ENCODE measurements at regions not wholly inside any gene's neighbourhood (a gene's known extent, or its start where the extent isn't known, plus 50 kb on each side); places are given as distances from the start of the nearest gene placed in this dataset.

GRCh38 chr4:100695871-100696270 is 178.0 kb upstream of the EMCN start:
- no peak overlapping the region for H3K4me2 ChIP-seq (ENCODE audit: low read depth, low read length)
- H4K91ac ChIP-seq (ENCODE audit: insufficient read depth, low read depth, low read length), result no peak overlapping the region
- no peak overlapping the region for H2BK15ac ChIP-seq (ENCODE audit: low read depth, low read length)
- POLR2A ChIA-PET (ENCODE audit: unreplicated experiment), result no interaction called here
- H2BK20ac ChIP-seq (ENCODE audit: low read depth, low read length), result no peak overlapping the region
- no peak overlapping the region for H2BK120ac ChIP-seq (ENCODE audit: low read depth, low read length)
- no peak overlapping the region for H3K23ac ChIP-seq (ENCODE audit: low read depth, low read length)
- H3K9me3 ChIP-seq (ENCODE audit: control insufficient read depth, insufficient read depth, low read length), result no peaks in the 10 kb centered on the region
- WGBS, 2 experiments (ENCODE audit: extremely low coverage in 2 of 2, insufficient read length in 1 of 2), result no CpG with 5 or more reads among the region's 1 CpG
- TF ChIP-seq NFE2L2 (IDR thresholded peaks at IDR 0.05; ENCODE audit: low read depth, low read length), result no peak
- DNase-seq (no peak), ATAC-seq (ENCODE audit: low read depth) (no peak)
- in situ Hi-C loops (cut with MboI; ENCODE audit: low sequenced_read_pairs), result no loop called here
- H4K20me1 ChIP-seq (ENCODE audit: insufficient read depth, low read length), result no peaks in the 10 kb centered on the region
- no peak overlapping the region for H2AFZ ChIP-seq (replicated peaks; ENCODE audit: low read length, poor library complexity)
- H4K5ac ChIP-seq (ENCODE audit: low read depth, low read length), result no peak overlapping the region
- dilution Hi-C loops (cut with HindIII; ENCODE audit: low sequenced_read_pairs, unreplicated experiment), result no loop called here
- H2AK5ac ChIP-seq (ENCODE audit: low read depth, low read length), result no peak overlapping the region
- no peaks in the 10 kb centered on the region for H3K4me1 ChIP-seq (ENCODE audit: control insufficient read depth, insufficient read depth, low read length)
- intact Hi-C loops (cut with micrococcal nuclease), result no loop called here
- CTCF ChIA-PET, result no interaction called here
- H3K9me1 ChIP-seq (ENCODE audit: insufficient read depth, low read length), result no peaks in the 10 kb centered on the region
- no peak overlapping the region for H3K9ac ChIP-seq (ENCODE audit: low read depth, low read length)
- H3K27ac ChIP-seq (ENCODE audit: insufficient read depth, low read length), result no peak overlapping the region
- BruUV-seq (replicated peaks), result no TSS peak
- no peaks in the 10 kb centered on the region for H3K36me3 ChIP-seq (ENCODE audit: control insufficient read depth, insufficient read depth, low read length)
- H2AK9ac ChIP-seq (replicated peaks; ENCODE audit: low read depth, low read length, poor library complexity), result no peak overlapping the region
- H2BK5ac ChIP-seq (ENCODE audit: low read depth, low read length, poor library complexity, severe bottlenecking), result no peak overlapping the region
- no peak overlapping the region for H3K14ac ChIP-seq (replicated peaks; ENCODE audit: low read depth, low read length)
- H3K79me1 ChIP-seq (ENCODE audit: low read depth in 1 of 2, low read length in 2 of 2), result no peaks in the 10 kb centered on the region
- no peak overlapping the region for H3K56ac ChIP-seq (ENCODE audit: extremely low read depth, insufficient read depth, low read length)
- H4K8ac ChIP-seq (ENCODE audit: low read depth in 2 of 2, low read length in 2 of 2), result no peak overlapping the region
- no peak overlapping the region for H3K4ac ChIP-seq (ENCODE audit: low read depth, low read length)
- H3K27me3 ChIP-seq (ENCODE audit: control insufficient read depth, insufficient read depth, low read length), result no peaks in the 10 kb centered on the region
- H3K18ac ChIP-seq (ENCODE audit: low read depth, low read length), result no peak overlapping the region
- no peak overlapping the region for H3K4me3 ChIP-seq (ENCODE audit: insufficient read depth, low read depth, low read length)

All from IMR-90 (cell line).